ENCODE measurements at regions not wholly inside any gene's neighbourhood (a gene's known extent, or its start where the extent isn't known, plus 50 kb on each side); places are given as distances from the start of the nearest gene placed in this dataset.

DNA sequence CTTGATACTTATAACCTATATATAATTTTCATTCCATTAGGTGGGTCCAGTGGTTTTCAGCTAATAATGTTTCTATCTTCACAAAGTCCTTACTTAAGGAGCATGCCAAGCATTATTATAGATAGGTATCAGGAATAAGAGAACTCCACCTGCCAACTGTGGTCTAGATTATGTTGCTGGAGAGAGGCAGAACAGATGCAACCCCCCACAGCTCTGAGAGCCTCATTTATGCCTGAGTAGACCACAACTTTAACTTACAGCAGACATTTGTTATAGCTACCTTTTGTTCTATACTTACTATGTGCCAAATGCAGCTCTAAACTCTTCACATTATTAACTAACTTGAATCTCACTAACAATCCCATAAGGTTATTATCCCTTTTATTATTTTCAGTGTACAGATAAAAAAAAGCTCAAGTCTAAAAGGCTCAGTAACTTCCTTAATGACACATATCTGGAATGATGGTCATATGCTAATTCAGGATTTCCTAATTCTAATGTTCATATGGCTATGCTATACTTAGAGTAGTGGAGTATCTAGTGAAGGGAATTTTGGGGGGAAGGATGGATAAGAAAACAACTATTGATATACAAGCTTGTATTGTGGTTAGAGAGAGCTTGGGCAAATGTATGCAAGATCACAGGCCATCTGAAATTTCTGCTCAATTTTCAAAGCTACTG, 119.1 kb upstream of the RND3 start:
- no peak for DNase-seq (ENCODE audit: low read depth in 4 of 4, low spot score in 2 of 4)

DNA sequence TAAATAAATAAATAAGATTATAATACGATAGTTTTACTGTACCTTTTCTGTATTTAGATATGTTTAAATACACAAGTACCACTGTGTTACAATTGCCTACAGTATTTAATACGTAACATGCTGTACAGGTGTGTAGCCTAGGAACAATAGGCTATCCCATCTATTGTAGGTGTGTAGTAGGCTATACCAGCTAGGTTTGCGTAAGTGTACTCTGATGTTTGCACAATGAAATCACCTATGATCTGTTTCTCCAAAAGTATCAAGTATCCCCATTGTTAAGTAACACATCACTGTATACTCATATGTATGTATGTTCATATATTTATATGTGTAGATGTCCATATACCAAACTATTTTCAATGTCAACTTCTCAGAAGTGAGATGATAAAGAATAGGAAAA, 118.2 kb upstream of the RND3 start:
- DNase-seq (ENCODE audit: low read depth in 4 of 4, low spot score in 2 of 4): no peak

DNA sequence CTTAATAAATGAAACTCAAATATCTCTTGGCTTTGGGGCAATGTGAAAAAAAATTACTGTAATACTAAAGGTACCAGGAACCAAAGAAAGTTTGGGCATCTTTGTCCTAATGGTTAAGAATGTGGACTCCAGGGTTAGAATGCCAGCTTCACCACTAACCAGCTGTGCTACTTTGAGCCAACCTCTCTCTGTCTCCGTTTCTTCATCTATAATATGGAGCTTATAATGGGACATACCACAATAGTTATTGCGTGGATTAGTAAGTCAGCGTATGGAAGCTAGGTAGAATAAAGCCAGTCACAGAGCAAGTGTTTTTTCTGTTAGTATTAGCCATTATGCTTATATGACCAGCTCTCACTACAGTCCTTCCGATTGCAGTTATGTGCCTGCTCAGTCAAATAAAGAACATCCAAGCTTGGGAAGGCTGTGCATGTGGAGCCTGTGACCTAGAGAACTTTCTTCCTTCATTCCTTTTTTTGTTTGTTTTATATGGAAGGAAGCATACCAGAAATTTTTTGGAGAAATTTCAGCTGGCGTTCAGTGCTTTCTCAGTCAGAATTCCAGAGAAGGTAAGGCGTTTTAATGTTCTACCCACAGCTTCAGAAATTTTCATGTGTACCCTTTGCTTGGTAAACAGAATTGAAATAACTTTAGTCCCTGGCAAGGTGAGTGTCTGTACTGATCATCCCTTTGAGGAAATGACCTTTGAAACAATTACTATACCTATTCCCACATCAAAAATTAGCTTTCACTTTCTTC, 114.0 kb upstream of the RND3 start:
- DNase-seq (ENCODE audit: low read depth in 4 of 4, low spot score in 2 of 4): no peak

- no peak for DNase-seq (ENCODE audit: low read depth in 4 of 4, low spot score in 2 of 4)
Measured at GRCh38 chr2:150599889-150600288, 112.4 kb upstream of the RND3 start.

DNA sequence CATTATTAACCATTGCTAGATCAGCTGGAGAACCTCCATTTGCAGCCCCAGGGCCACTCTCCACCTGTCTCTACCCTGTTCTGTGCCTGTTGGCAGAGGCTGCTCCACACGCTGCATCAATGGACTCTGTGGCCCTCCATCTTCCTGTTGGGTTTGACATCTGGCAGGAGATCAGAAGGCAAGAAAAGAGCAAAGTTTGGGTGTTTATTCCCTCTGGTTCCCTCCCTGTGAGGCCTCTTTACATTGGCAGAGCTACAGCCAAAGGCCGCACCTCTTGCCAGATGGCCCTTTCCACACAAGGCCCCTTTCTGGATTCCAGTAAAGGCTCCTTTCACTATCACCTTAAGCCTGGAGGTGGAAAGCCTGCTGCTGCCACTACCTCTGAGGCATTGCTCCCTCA, 110.9 kb upstream of the RND3 start:
- no peak for DNase-seq (ENCODE audit: low read depth in 4 of 4, low spot score in 2 of 4)

- no peak for DNase-seq (ENCODE audit: low read depth in 4 of 4, low spot score in 2 of 4)
Measured at GRCh38 chr2:150595803-150596470, 108.5 kb upstream of the RND3 start.

- DNase-seq (ENCODE audit: low read depth in 4 of 4, low spot score in 2 of 4): no peak
Measured at GRCh38 chr2:150594299-150594698, 106.8 kb upstream of the RND3 start.

DNA sequence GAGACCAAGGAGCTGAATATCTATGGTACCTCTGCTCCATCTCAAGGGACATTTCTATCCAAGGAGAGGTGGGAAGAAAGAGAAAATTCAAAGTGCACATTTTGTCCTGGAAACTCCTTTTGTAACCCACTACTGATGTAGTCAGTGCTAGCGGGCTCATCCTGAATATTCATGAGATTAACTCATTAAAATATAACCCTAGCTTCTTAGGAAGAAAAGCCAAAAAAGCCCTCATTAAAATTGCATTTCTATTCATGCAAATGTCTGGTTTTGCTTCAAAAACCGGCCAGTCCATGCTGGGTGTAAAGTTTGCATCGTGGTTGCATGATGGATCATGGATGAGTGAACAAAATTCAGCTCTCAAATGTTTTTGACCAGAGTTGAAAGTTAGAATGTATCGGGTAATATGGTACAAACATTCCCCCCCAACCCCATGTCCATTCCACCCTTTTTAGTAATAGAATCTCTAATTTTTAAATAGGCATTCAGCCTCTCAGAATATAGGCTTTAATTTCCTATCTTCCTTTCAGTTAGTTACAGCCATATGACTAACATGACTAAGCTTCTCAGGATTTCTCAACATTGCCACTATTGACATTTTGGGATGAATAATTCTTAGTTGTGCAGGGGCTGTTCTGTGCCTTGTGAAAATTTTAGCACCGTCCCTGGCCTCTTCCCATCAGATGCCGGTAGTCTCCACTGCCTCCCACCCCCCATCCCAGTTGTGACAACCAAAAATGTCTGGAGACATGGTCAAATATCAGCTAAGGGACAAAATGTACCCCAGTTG, 104.2 kb upstream of the RND3 start:
- no peak for DNase-seq (ENCODE audit: low read depth in 4 of 4, low spot score in 2 of 4)

DNA sequence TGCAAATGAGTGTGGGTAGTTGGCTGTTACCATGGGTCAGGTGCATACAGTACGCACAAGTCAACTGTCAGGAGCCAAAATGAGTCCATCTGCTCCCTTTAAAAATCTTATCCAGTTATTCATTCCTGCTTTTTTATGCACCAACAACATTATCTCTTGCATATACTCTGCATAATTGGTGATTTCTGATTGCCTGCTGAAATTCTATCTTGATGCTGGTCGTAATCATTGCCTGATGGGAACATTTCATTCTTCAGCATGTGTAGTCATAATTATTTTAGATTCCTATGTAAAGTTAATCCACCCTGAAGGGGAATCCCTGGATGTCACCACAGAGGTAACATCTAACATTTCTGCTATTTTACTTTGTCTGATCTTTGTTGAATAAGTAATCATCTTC, 102.2 kb upstream of the RND3 start:
- no peak for DNase-seq (ENCODE audit: low read depth in 4 of 4, low spot score in 2 of 4)

- DNase-seq (ENCODE audit: low read depth in 4 of 4, low spot score in 2 of 4): no peak
Measured at GRCh38 chr2:150588506-150588870, 101.0 kb upstream of the RND3 start.

- no peak for DNase-seq (ENCODE audit: low read depth in 4 of 4, low spot score in 2 of 4)
Measured at GRCh38 chr2:150587547-150588505, 100.4 kb upstream of the RND3 start.

GRCh38 chr2:150586858-150587257, 99.4 kb upstream of the RND3 start:
- DNase-seq (ENCODE audit: low read depth in 4 of 4, low spot score in 2 of 4): no peak

DNA sequence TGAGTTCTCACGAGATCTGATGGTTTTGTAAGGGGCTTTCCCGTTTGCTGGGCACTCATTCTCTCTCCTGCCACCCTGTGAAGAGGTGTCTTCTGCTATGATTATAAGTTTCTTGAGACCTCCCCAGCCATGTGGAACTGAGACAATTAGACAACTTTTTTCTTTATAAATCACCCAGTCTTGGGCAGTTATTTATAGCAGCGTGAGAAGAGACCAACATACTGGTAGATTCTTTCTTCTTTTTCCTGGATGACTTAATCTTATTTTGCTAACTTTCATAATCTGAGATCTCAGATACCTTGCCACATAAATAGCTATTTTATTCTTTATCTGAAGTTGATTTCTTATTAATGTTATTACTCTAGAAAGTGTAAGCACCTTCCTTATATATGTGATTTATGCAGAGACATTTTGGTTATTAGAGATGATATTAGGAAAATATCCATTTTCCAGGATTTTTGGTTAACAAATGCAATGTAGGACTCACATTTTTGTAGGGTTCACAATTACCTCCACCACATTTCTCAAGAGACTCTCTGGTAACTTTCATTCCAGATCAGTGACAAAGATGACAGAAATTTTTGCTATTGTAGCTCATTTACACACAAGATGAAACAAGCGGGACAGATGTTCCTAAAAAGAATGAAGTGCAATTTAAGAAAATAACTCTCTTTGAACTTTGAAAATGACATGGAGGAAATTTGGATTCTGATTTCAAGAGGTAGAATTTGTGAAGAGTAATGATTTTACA, 97.9 kb upstream of the RND3 start:
- no peak for DNase-seq (ENCODE audit: low read depth in 4 of 4, low spot score in 2 of 4)

- DNase-seq (ENCODE audit: low read depth in 4 of 4, low spot score in 2 of 4): no peak
Measured at GRCh38 chr2:150584081-150584480, 96.6 kb upstream of the RND3 start.

DNA sequence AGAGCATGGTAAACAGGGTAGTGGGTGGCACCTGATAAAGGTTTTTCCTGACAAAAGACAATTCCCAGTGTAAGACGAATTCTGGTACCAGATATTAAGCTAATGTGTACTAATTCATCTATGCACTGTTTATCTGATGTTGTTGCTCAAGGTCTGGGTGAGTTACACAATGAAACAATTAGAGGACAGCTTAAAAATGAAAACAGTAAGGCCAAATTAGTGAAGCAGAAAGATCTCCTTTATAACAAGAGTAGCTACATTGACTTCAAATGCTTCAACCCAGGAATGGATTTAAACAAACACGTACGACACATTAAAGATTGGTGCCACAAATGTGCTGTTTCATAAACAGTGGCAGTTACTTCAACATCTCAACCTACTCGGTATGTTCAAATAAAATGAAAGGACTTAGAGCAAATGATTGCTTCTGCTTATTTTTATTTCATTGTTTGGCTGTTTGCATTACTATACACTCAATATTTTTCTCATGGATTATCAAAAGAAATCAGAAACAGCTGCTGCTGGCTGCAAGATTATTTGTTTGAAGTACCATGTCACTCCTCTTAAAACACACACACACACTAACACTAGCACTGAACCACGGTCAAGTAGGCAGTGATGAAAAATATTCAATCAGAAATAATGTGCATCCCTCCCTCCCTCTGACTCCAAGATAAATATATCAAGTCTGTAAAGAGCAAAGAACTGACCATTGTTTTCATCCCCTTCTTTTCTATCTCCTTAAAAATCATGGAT, 94.4 kb upstream of the RND3 start:
- DNase-seq (ENCODE audit: low read depth in 4 of 4, low spot score in 2 of 4): no peak

GRCh38 chr2:150578481-150578880, 91.0 kb upstream of the RND3 start:
- DNase-seq (ENCODE audit: low read depth in 4 of 4, low spot score in 2 of 4): no peak

DNA sequence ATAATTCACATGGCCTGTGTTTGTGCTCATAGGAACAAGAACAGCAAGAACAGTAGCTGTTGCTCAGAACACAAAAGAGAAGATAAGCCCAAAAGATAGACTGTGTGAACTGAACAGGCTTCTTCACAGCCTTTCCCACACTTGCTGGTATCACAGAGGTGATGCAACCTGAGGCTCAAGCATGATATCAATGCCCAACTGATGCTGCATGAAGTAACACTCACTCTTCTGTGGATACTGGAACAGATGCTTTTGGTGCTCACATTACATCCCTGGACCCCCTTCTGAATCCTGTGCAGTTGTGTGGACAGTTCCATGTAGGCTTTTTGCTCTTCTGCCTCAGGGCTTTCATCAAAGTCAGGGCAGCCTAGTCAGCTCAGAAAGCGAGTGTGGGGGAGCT, 88.4 kb upstream of the RND3 start:
- DNase-seq (ENCODE audit: low read depth in 4 of 4, low spot score in 2 of 4): no peak

DNA sequence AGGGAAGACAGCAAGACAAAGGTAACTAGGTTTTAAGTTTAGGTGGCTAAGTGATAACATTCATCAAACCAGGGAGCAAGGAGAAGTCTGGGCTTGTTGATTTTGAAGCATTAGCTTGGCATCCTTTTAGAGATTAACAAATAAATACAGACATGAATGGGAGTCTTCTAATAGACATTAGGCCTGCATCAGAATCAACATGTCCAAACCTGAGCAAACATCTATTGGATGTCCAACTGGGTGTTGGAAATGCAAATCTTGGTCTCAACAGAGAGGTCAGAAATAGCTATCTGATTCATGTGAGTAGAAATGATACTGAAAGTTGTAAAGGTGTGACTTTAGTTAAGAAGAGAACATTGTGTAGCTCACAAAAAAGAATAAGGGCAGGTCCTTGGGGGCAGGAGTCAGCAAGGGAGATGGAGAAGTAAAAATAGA, 85.5 kb upstream of the RND3 start:
- no peak for DNase-seq (ENCODE audit: low read depth in 4 of 4, low spot score in 2 of 4)
